RWPE2 (cell line): ENCODE measurements at regions not wholly inside any gene's neighbourhood (a gene's known extent, or its start where the extent isn't known, plus 50 kb on each side); places are given as distances from the start of the nearest gene placed in this dataset.

ENCODE experiments used
- ATAC-seq: fragments of 200-7000 bp; cut with Tn5 transposase; 3 replicates; pipeline ENCODE4 v1.9.1; 2021; ENCODE audit warnings: low read depth
- DNase-seq: peaks from one replicate; pipeline ENCODE4 v3.0.0-alpha.2; 2020; ENCODE audit warnings: low spot score
- H3K27ac ChIP-seq: fragments of 450-650 bp; 2 replicates; pipeline ENCODE4 v1.5.1; 2017; ENCODE audit warnings: mild to moderate bottlenecking; ENCODE audit not compliant: poor library complexity, severe bottlenecking
- H3K27me3 ChIP-seq: fragments of 250-450 bp; sonication (Bioruptor Pico); 2 replicates; pipeline ENCODE4 v1.5.1; 2021; ENCODE audit warnings: mild to moderate bottlenecking, moderate library complexity; ENCODE audit not compliant: insufficient read depth, poor library complexity, severe bottlenecking
- H3K36me3 ChIP-seq: fragments of 250-450 bp; sonication (Bioruptor Pico); 2 replicates; pipeline ENCODE4 v1.5.1; 2020; ENCODE audit warnings: low read depth, mild to moderate bottlenecking, moderate library complexity
- H3K4me1 ChIP-seq: fragments of 250-450 bp; sonication (Bioruptor Pico); 2 replicates; pipeline ENCODE4 v1.5.1; 2021; ENCODE audit warnings: mild to moderate bottlenecking, moderate library complexity; ENCODE audit not compliant: insufficient read depth, poor library complexity, severe bottlenecking
- H3K4me3 ChIP-seq: fragments of 250-450 bp; sonication (Bioruptor Pico); 2 replicates; pipeline ENCODE4 v1.5.1; 2021; ENCODE audit warnings: mild to moderate bottlenecking, moderate library complexity; ENCODE audit not compliant: severe bottlenecking
- H3K9me3 ChIP-seq: fragments of 250-450 bp; sonication (Bioruptor Pico); 2 replicates; pipeline ENCODE4 v1.5.1; 2021; ENCODE audit warnings: mild to moderate bottlenecking, moderate library complexity; ENCODE audit not compliant: severe bottlenecking
- TF ChIP-seq, protein P1 (sequence below): fragments of 450-650 bp; IDR thresholded peaks from one replicate; pipeline ENCODE4 v1.5.1; 2017; ENCODE audit warnings: mild to moderate bottlenecking, moderate library complexity; ENCODE audit not compliant: poor library complexity, severe bottlenecking

DNA sequence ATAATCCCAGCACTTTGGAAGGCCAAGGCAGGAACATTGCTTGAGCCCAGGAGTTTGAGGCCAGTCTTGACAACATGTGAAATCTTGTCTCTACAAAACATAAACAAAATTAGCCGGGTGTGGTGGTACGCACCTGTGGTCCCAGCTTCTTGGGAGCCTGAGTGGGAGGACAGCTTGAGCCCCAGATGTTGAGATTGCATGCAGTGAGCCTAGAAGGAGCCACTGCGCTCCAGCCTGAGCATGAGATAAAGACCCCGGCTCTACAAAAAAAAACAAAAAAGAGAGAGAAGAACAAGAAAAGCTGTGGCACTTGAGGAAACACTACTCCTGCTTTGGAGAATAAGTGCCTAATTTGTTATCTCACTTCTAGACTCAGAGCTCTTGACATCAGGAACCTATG is 146.6 kb downstream of the GLUL start:
- no peaks in the 10 kb centered on the region for H3K36me3 ChIP-seq
- no peaks in the 10 kb centered on the region for H3K4me1 ChIP-seq
- ATAC-seq = no peak
- H3K27me3 ChIP-seq = no peaks in the 10 kb centered on the region
- no peak overlapping the region for H3K27ac ChIP-seq
- H3K4me3 ChIP-seq = no peak overlapping the region
- TF ChIP-seq, protein P1, sequence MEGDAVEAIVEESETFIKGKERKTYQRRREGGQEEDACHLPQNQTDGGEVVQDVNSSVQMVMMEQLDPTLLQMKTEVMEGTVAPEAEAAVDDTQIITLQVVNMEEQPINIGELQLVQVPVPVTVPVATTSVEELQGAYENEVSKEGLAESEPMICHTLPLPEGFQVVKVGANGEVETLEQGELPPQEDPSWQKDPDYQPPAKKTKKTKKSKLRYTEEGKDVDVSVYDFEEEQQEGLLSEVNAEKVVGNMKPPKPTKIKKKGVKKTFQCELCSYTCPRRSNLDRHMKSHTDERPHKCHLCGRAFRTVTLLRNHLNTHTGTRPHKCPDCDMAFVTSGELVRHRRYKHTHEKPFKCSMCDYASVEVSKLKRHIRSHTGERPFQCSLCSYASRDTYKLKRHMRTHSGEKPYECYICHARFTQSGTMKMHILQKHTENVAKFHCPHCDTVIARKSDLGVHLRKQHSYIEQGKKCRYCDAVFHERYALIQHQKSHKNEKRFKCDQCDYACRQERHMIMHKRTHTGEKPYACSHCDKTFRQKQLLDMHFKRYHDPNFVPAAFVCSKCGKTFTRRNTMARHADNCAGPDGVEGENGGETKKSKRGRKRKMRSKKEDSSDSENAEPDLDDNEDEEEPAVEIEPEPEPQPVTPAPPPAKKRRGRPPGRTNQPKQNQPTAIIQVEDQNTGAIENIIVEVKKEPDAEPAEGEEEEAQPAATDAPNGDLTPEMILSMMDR = no peak
- no peaks in the 10 kb centered on the region for H3K9me3 ChIP-seq
- no peak for DNase-seq

DNA sequence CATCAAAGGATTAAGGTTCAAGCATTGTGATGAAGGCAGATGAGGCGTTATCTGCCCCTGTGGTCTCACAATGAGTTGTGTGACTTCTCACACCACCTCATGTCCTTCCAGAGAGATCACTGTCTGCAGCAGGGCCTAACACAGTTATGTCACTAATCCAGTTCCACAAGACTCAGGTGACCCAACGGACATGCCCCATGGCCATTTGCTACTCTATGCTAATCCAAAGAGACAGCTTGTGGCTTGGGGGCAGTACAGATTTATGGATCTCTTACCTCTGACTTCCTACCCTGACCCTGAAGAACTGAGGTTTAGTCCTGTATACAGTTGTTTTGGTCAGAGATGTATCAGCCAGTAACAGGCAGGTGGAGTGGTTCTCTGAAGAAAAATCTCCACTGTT is 147.1 kb downstream of the GLUL start:
- ATAC-seq (no peak), DNase-seq (no peak)
- H3K4me3 ChIP-seq = no peak overlapping the region
- H3K27me3 ChIP-seq = no peaks in the 10 kb centered on the region
- no peak overlapping the region for H3K27ac ChIP-seq
- no peaks in the 10 kb centered on the region for H3K36me3 ChIP-seq
- no peaks in the 10 kb centered on the region for H3K4me1 ChIP-seq
- H3K9me3 ChIP-seq = no peaks in the 10 kb centered on the region
- TF ChIP-seq, protein P1 = no peak

GRCh38 chr1:182242641-182243040 is 148.9 kb downstream of the GLUL start:
- H3K36me3 ChIP-seq = no peaks in the 10 kb centered on the region
- no peaks in the 10 kb centered on the region for H3K9me3 ChIP-seq
- H3K27ac ChIP-seq = no peak overlapping the region
- TF ChIP-seq, protein P1 = no peak
- no peaks in the 10 kb centered on the region for H3K4me1 ChIP-seq
- H3K4me3 ChIP-seq = no peak overlapping the region
- ATAC-seq = no peak
- no peaks in the 10 kb centered on the region for H3K27me3 ChIP-seq
- no peak for DNase-seq

DNA sequence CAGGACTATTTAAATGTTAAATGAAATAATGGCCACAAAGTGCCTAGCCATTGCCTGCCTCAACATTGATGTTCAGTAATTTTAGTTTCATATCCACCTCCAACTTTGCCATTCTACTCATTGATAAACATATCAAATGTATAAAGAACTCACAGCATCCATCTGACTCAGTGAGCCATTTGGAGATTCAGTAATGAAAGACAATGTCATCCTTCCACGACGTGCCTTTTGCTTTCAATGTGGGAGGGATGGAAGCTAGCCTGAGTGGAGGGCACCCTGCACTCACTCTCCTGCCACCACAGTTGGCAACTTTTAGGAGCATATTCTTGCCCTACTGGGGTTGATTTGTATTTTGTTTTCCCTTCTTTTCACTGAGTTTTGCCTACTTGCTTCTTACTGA is 151.5 kb downstream of the GLUL start:
- H3K9me3 ChIP-seq = no peaks in the 10 kb centered on the region
- H3K4me1 ChIP-seq = no peaks in the 10 kb centered on the region
- TF ChIP-seq, protein P1 = no peak
- DNase-seq (no peak), ATAC-seq (no peak)
- no peak overlapping the region for H3K27ac ChIP-seq
- H3K4me3 ChIP-seq = no peak overlapping the region
- no peaks in the 10 kb centered on the region for H3K27me3 ChIP-seq
- H3K36me3 ChIP-seq = no peaks in the 10 kb centered on the region

- no peak overlapping the region for H3K27ac ChIP-seq
- no peak overlapping the region for H3K4me3 ChIP-seq
- TF ChIP-seq, protein P1 = no peak
- H3K27me3 ChIP-seq = no peaks in the 10 kb centered on the region
- ATAC-seq (no peak), DNase-seq (no peak)
- no peaks in the 10 kb centered on the region for H3K9me3 ChIP-seq
- no peaks in the 10 kb centered on the region for H3K36me3 ChIP-seq
- no peaks in the 10 kb centered on the region for H3K4me1 ChIP-seq
Observed at GRCh38 chr1:182238421-182238820, 153.2 kb downstream of the GLUL start.
